Gastroesophageal sphincter (tissue), 4 donors: ENCODE measurements at regions not wholly inside any gene's neighbourhood (a gene's known extent, or its start where the extent isn't known, plus 50 kb on each side); places are given as distances from the start of the nearest gene placed in this dataset.
"Not testable (repeated sequence)": the region's sequence is repeated elsewhere in the genome, so short reads cannot be mapped to it uniquely, and the experiment has no call there.

Experiments used
- ATAC-seq: fragments of 150-250 bp; one replicate; pipeline ENCODE4 v1.9.1; 2016; ENCODE audit warnings: mild to moderate bottlenecking, moderate library complexity
- H3K27ac ChIP-seq, 4 donors: fragments of 200-600 bp; sonication (generic) in 3 of 4; 1 replicate in 3 of 4; 2 replicates in 1 of 4; pipeline ENCODE4 v1.5.1; 2016 to 2019
- H3K27me3 ChIP-seq: fragments of 200-600 bp; sonication (generic); one replicate; pipeline ENCODE4 v1.5.1; 2019
- H3K36me3 ChIP-seq, 2 donors: fragments of 200-600 bp; sonication (generic); one replicate each; pipeline ENCODE4 v1.5.1; 2019; ENCODE audit warnings: control low read depth in 1 of 2
- H3K4me1 ChIP-seq, 3 donors: fragments of 200-600 bp; sonication (generic); 1 replicate in 2 of 3; 2 replicates in 1 of 3; pipeline ENCODE4 v1.5.1; 2016 to 2019; ENCODE audit warnings: control low read depth in 2 of 3
- H3K4me3 ChIP-seq, 2 donors: fragments of 200-600 bp; sonication (generic); one replicate each; pipeline ENCODE4 v1.5.1; 2019; ENCODE audit warnings: mild to moderate bottlenecking in 1 of 2, moderate library complexity in 1 of 2
- H3K9me3 ChIP-seq, 3 donors: fragments of 200-600 bp; sonication (generic); one replicate each; pipeline ENCODE4 v1.5.1; 2017 to 2019; ENCODE audit warnings: control low read depth in 2 of 3
- EP300 ChIP-seq: sonication (generic); formaldehyde crosslinking; IDR thresholded peaks from one replicate; pipeline ENCODE4 v1.6.1; 2017; ENCODE audit warnings: antibody characterized with exemption, mild to moderate bottlenecking
- POLR2A ChIP-seq, 2 donors: fragments of 450-650 bp; IDR thresholded peaks; one replicate each; pipeline ENCODE4 v1.6.1; 2017; ENCODE audit warnings: antibody characterized with exemption in 2 of 2, mild to moderate bottlenecking in 2 of 2, moderate library complexity in 1 of 2
- POLR2AphosphoS5 ChIP-seq: sonication (generic); formaldehyde crosslinking; IDR thresholded peaks from one replicate; pipeline ENCODE4 v1.6.1; 2017; ENCODE audit warnings: antibody characterized with exemption
- WGBS, 2 donors: methylation state at CpG; one replicate each; pipeline ENCODE4 v1.1.5; 2018; ENCODE audit warnings: low coverage in 1 of 2; 5-methylcytosine and 5-hydroxymethylcytosine counted together
- TF ChIP-seq, protein P1 (sequence below), 4 experiments: fragments of 200-600 bp in 2 of 4; fragments of 450-650 bp in 2 of 4; sonication (generic) in 1 of 4; IDR thresholded peaks; one replicate each; pipeline ENCODE4 v1.5.1; 2017 to 2019; ENCODE audit warnings: antibody characterized with exemption in 4 of 4, mild to moderate bottlenecking in 2 of 4, moderate library complexity in 2 of 4

- Histone ChIP-seq H3K4me1 (no peaks in the 10 kb centered on the region), H3K27me3 (no peaks in the 10 kb centered on the region), H3K9me3 (no peaks in the 10 kb centered on the region), H3K27ac (no peak overlapping the region), H3K4me3 (no peak overlapping the region), H3K36me3 (no peaks in the 10 kb centered on the region)
- ATAC-seq: no peak
- TF ChIP-seq POLR2AphosphoS5 (no peak), EP300 (no peak), POLR2A (IDR thresholded peaks at IDR 0.05) (no peak)
- TF ChIP-seq, protein P1, sequence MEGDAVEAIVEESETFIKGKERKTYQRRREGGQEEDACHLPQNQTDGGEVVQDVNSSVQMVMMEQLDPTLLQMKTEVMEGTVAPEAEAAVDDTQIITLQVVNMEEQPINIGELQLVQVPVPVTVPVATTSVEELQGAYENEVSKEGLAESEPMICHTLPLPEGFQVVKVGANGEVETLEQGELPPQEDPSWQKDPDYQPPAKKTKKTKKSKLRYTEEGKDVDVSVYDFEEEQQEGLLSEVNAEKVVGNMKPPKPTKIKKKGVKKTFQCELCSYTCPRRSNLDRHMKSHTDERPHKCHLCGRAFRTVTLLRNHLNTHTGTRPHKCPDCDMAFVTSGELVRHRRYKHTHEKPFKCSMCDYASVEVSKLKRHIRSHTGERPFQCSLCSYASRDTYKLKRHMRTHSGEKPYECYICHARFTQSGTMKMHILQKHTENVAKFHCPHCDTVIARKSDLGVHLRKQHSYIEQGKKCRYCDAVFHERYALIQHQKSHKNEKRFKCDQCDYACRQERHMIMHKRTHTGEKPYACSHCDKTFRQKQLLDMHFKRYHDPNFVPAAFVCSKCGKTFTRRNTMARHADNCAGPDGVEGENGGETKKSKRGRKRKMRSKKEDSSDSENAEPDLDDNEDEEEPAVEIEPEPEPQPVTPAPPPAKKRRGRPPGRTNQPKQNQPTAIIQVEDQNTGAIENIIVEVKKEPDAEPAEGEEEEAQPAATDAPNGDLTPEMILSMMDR (IDR thresholded peaks at IDR 0.05): no peak
These were observed 187.1 kb downstream of the TFAP2B start for GRCh38 chr6:51005779-51006178.

GRCh38 chr6:51007237-51007636, 188.6 kb downstream of the TFAP2B start:
- TF ChIP-seq, protein P1 (IDR thresholded peaks at IDR 0.05): no peak
- TF ChIP-seq POLR2AphosphoS5: no peak
- TF ChIP-seq EP300: no peak
- TF ChIP-seq POLR2A (IDR thresholded peaks at IDR 0.05): no peak
- no peaks in the 10 kb centered on the region for H3K9me3 ChIP-seq
- H3K4me3 ChIP-seq: no peak overlapping the region
- H3K27ac ChIP-seq: no peak overlapping the region
- H3K36me3 ChIP-seq: no peaks in the 10 kb centered on the region
- H3K27me3 ChIP-seq: no peaks in the 10 kb centered on the region
- no peaks in the 10 kb centered on the region for H3K4me1 ChIP-seq
- ATAC-seq: no peak

DNA sequence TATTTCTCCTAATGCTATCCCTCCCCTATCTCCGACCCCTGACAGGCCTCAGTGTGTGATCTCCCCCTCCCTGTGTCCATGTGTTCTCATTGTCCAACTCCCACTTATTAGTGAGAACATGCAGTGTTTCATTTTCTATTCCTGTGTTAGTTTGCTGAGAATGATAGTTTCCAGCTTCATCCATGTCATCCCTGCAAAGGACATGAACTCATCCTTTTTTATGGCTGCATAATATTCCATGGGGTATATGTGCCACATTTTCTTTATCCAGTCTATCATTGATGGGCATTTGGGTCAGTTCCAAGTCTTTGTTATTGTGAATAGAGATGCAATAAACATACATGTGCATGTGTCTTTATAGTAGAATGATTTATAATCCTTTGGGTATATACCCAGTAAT, 190.0 kb downstream of the TFAP2B start:
- not testable (repeated sequence) for H3K4me1 ChIP-seq, ATAC-seq, H3K27me3 ChIP-seq, H3K4me3 ChIP-seq, H3K36me3 ChIP-seq, H3K9me3 ChIP-seq, H3K27ac ChIP-seq
- 71 to 80% methylated on average over 1 of the region's 1 CpG for WGBS, 2 donors

GRCh38 chr6:51013376-51013775, 194.7 kb downstream of the TFAP2B start:
- no peak for ATAC-seq
- no peak overlapping the region for H3K27ac ChIP-seq
- H3K36me3 ChIP-seq: no peaks in the 10 kb centered on the region
- TF ChIP-seq, protein P1 (IDR thresholded peaks at IDR 0.05): no peak
- H3K4me1 ChIP-seq: no peaks in the 10 kb centered on the region
- H3K4me3 ChIP-seq: no peak overlapping the region
- H3K9me3 ChIP-seq: no peaks in the 10 kb centered on the region
- no peaks in the 10 kb centered on the region for H3K27me3 ChIP-seq

DNA sequence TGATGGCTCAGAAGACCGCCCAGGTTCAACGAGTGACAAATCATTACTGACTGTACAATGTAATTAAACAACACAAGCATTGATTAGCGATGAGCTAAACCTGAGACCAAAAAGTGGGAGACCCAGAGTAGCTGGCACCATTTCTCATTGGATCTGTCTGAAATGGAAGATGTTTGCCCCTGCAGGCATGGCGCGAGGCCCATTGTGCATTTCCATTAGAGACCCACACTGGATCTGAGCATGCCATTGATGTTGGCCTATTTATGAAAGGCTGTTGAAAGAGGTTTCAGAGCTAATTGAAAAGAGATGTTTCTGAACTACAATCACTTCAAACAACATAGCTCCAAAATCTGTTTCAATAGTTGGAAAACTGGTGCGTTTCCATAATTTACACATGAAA, 196.7 kb downstream of the TFAP2B start:
- H3K27me3 ChIP-seq: no peaks in the 10 kb centered on the region
- no peaks in the 10 kb centered on the region for H3K9me3 ChIP-seq
- 77 to 80% methylated on average over 5 to 6 of the region's 6 CpGs for WGBS, 2 donors
- no peaks in the 10 kb centered on the region for H3K36me3 ChIP-seq
- no peak overlapping the region for H3K4me3 ChIP-seq
- TF ChIP-seq EP300 (no peak), POLR2AphosphoS5 (no peak), POLR2A (IDR thresholded peaks at IDR 0.05) (no peak)
- TF ChIP-seq, protein P1 (IDR thresholded peaks at IDR 0.05): no peak
- H3K27ac ChIP-seq: no peak overlapping the region
- ATAC-seq: no peak
- no peaks in the 10 kb centered on the region for H3K4me1 ChIP-seq

DNA sequence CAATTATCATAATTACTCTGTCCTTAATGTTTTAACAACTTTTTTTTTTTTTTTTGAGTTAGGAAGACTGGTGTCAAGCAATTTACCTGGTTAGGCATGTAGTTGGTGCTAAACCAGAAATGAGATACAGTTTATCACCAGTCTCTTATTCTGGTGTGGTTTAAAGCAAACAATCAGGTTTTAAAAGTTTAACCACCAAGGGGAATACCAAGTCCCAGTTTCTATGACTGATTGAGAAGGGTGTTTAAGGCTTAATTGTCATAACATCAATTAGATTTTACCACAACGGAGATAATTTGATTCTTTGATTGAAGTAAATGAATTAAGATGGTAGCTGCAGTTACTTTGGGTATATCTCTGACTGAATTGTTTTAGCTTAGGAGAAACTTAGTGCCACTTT, 197.8 kb downstream of the TFAP2B start:
- no peak overlapping the region for H3K4me3 ChIP-seq
- WGBS, 2 donors: 60 to 92% methylated on average over 1 of the region's 1 CpG
- no peaks in the 10 kb centered on the region for H3K4me1 ChIP-seq
- no peak overlapping the region for H3K27ac ChIP-seq
- no peaks in the 10 kb centered on the region for H3K9me3 ChIP-seq
- TF ChIP-seq EP300: no peak
- TF ChIP-seq POLR2AphosphoS5: no peak
- TF ChIP-seq POLR2A (IDR thresholded peaks at IDR 0.05): no peak
- TF ChIP-seq, protein P1 (IDR thresholded peaks at IDR 0.05): no peak
- no peaks in the 10 kb centered on the region for H3K27me3 ChIP-seq
- H3K36me3 ChIP-seq: no peaks in the 10 kb centered on the region
- no peak for ATAC-seq
